ENCODE measurements at regions not wholly inside any gene's neighbourhood (a gene's known extent, or its start where the extent isn't known, plus 50 kb on each side); places are given as distances from the start of the nearest gene placed in this dataset.
"Not testable (repeated sequence)": the region's sequence is repeated elsewhere in the genome, so short reads cannot be mapped to it uniquely, and the experiment has no call there.

- no peak overlapping the region for H3K27ac ChIP-seq (ENCODE audit: insufficient read depth, low read length, poor library complexity, severe bottlenecking)
- no peak overlapping the region for H3K4me3 ChIP-seq (ENCODE audit: insufficient read depth, low read depth, low read length, poor library complexity, severe bottlenecking)
- no peaks in the 10 kb centered on the region for H3K27me3 ChIP-seq (replicated peaks; ENCODE audit: control insufficient read depth, insufficient read depth, low read length, poor library complexity, severe bottlenecking)
- no peak for DNase-seq
- H3K4me1 ChIP-seq (ENCODE audit: control insufficient read depth, insufficient read depth, low read length, poor library complexity, severe bottlenecking): no peaks in the 10 kb centered on the region
- H3K9me3 ChIP-seq (ENCODE audit: control insufficient read depth, low read length): no peaks in the 10 kb centered on the region
- no peaks in the 10 kb centered on the region for H3K36me3 ChIP-seq (ENCODE audit: control insufficient read depth, insufficient read depth, low read length)
These were observed 513.0 kb downstream of the IRS2 start for GRCh38 chr13:109273326-109273751.

GRCh38 chr13:109272595-109273325, 513.6 kb downstream of the IRS2 start:
- Histone ChIP-seq H3K4me3 (ENCODE audit: insufficient read depth, low read depth, low read length, poor library complexity, severe bottlenecking) (no peak overlapping the region), H3K4me1 (ENCODE audit: control insufficient read depth, insufficient read depth, low read length, poor library complexity, severe bottlenecking) (no peaks in the 10 kb centered on the region), H3K9me3 (ENCODE audit: control insufficient read depth, low read length) (no peaks in the 10 kb centered on the region), H3K27ac (ENCODE audit: insufficient read depth, low read length, poor library complexity, severe bottlenecking) (no peak overlapping the region), H3K27me3 (replicated peaks; ENCODE audit: control insufficient read depth, insufficient read depth, low read length, poor library complexity, severe bottlenecking) (no peaks in the 10 kb centered on the region), H3K36me3 (ENCODE audit: control insufficient read depth, insufficient read depth, low read length) (no peaks in the 10 kb centered on the region)
- DNase-seq: no peak

- DNase-seq: no peak
- no peak overlapping the region for H3K4me3 ChIP-seq (ENCODE audit: insufficient read depth, low read depth, low read length, poor library complexity, severe bottlenecking)
- H3K27ac ChIP-seq (ENCODE audit: insufficient read depth, low read length, poor library complexity, severe bottlenecking): no peak overlapping the region
- no peaks in the 10 kb centered on the region for H3K9me3 ChIP-seq (ENCODE audit: control insufficient read depth, low read length)
- H3K27me3 ChIP-seq (replicated peaks; ENCODE audit: control insufficient read depth, insufficient read depth, low read length, poor library complexity, severe bottlenecking): no peaks in the 10 kb centered on the region
- no peaks in the 10 kb centered on the region for H3K36me3 ChIP-seq (ENCODE audit: control insufficient read depth, insufficient read depth, low read length)
- no peaks in the 10 kb centered on the region for H3K4me1 ChIP-seq (ENCODE audit: control insufficient read depth, insufficient read depth, low read length, poor library complexity, severe bottlenecking)
These were observed 514.5 kb downstream of the IRS2 start for GRCh38 chr13:109271555-109272541.

GRCh38 chr13:109271061-109271460, 515.3 kb downstream of the IRS2 start:
- H3K4me3 ChIP-seq (ENCODE audit: insufficient read depth, low read depth, low read length, poor library complexity, severe bottlenecking): no peak overlapping the region
- H3K4me1 ChIP-seq (ENCODE audit: control insufficient read depth, insufficient read depth, low read length, poor library complexity, severe bottlenecking): no peaks in the 10 kb centered on the region
- H3K27me3 ChIP-seq (replicated peaks; ENCODE audit: control insufficient read depth, insufficient read depth, low read length, poor library complexity, severe bottlenecking): no peaks in the 10 kb centered on the region
- H3K27ac ChIP-seq (ENCODE audit: insufficient read depth, low read length, poor library complexity, severe bottlenecking): no peak overlapping the region
- DNase-seq: no peak
- no peaks in the 10 kb centered on the region for H3K9me3 ChIP-seq (ENCODE audit: control insufficient read depth, low read length)
- H3K36me3 ChIP-seq (ENCODE audit: control insufficient read depth, insufficient read depth, low read length): no peaks in the 10 kb centered on the region

GRCh38 chr13:109269381-109269780, 517.0 kb downstream of the IRS2 start:
- not testable (repeated sequence) for H3K9me3 ChIP-seq (ENCODE audit: control insufficient read depth, low read length); H3K36me3 ChIP-seq (ENCODE audit: control insufficient read depth, insufficient read depth, low read length); H3K4me1 ChIP-seq (ENCODE audit: control insufficient read depth, insufficient read depth, low read length, poor library complexity, severe bottlenecking); H3K27ac ChIP-seq (ENCODE audit: insufficient read depth, low read length, poor library complexity, severe bottlenecking); H3K4me3 ChIP-seq (ENCODE audit: insufficient read depth, low read depth, low read length, poor library complexity, severe bottlenecking); DNase-seq; H3K27me3 ChIP-seq (replicated peaks; ENCODE audit: control insufficient read depth, insufficient read depth, low read length, poor library complexity, severe bottlenecking)

- H3K36me3 ChIP-seq (ENCODE audit: control insufficient read depth, insufficient read depth, low read length); H3K27ac ChIP-seq (ENCODE audit: insufficient read depth, low read length, poor library complexity, severe bottlenecking); H3K9me3 ChIP-seq (ENCODE audit: control insufficient read depth, low read length); DNase-seq; H3K27me3 ChIP-seq (replicated peaks; ENCODE audit: control insufficient read depth, insufficient read depth, low read length, poor library complexity, severe bottlenecking); H3K4me1 ChIP-seq (ENCODE audit: control insufficient read depth, insufficient read depth, low read length, poor library complexity, severe bottlenecking); H3K4me3 ChIP-seq (ENCODE audit: insufficient read depth, low read depth, low read length, poor library complexity, severe bottlenecking): not testable (repeated sequence)
These were observed 517.9 kb downstream of the IRS2 start for GRCh38 chr13:109268492-109268891.

- not testable (repeated sequence) for H3K27ac ChIP-seq (ENCODE audit: insufficient read depth, low read length, poor library complexity, severe bottlenecking); H3K9me3 ChIP-seq (ENCODE audit: control insufficient read depth, low read length); DNase-seq; H3K36me3 ChIP-seq (ENCODE audit: control insufficient read depth, insufficient read depth, low read length); H3K4me1 ChIP-seq (ENCODE audit: control insufficient read depth, insufficient read depth, low read length, poor library complexity, severe bottlenecking); H3K27me3 ChIP-seq (replicated peaks; ENCODE audit: control insufficient read depth, insufficient read depth, low read length, poor library complexity, severe bottlenecking); H3K4me3 ChIP-seq (ENCODE audit: insufficient read depth, low read depth, low read length, poor library complexity, severe bottlenecking)
These were observed 519.0 kb downstream of the IRS2 start for GRCh38 chr13:109267400-109267799.

- not testable (repeated sequence) for H3K27me3 ChIP-seq (replicated peaks; ENCODE audit: control insufficient read depth, insufficient read depth, low read length, poor library complexity, severe bottlenecking); DNase-seq; H3K4me3 ChIP-seq (ENCODE audit: insufficient read depth, low read depth, low read length, poor library complexity, severe bottlenecking); H3K27ac ChIP-seq (ENCODE audit: insufficient read depth, low read length, poor library complexity, severe bottlenecking); H3K36me3 ChIP-seq (ENCODE audit: control insufficient read depth, insufficient read depth, low read length); H3K9me3 ChIP-seq (ENCODE audit: control insufficient read depth, low read length); H3K4me1 ChIP-seq (ENCODE audit: control insufficient read depth, insufficient read depth, low read length, poor library complexity, severe bottlenecking)
These were observed 521.0 kb downstream of the IRS2 start for GRCh38 chr13:109265438-109265742.

- not testable (repeated sequence) for H3K9me3 ChIP-seq (ENCODE audit: control insufficient read depth, low read length); DNase-seq; H3K27ac ChIP-seq (ENCODE audit: insufficient read depth, low read length, poor library complexity, severe bottlenecking); H3K36me3 ChIP-seq (ENCODE audit: control insufficient read depth, insufficient read depth, low read length); H3K4me1 ChIP-seq (ENCODE audit: control insufficient read depth, insufficient read depth, low read length, poor library complexity, severe bottlenecking); H3K4me3 ChIP-seq (ENCODE audit: insufficient read depth, low read depth, low read length, poor library complexity, severe bottlenecking); H3K27me3 ChIP-seq (replicated peaks; ENCODE audit: control insufficient read depth, insufficient read depth, low read length, poor library complexity, severe bottlenecking)
These were observed 521.6 kb downstream of the IRS2 start for GRCh38 chr13:109264603-109265437.

Data from effector memory CD4-positive, alpha-beta T cell (primary cell).